Neuronal stem cell (in vitro differentiated cells): ENCODE measurements at regions not wholly inside any gene's neighbourhood (a gene's known extent, or its start where the extent isn't known, plus 50 kb on each side); places are given as distances from the start of the nearest gene placed in this dataset.

ENCODE experiments used
- DNase-seq: peaks from one replicate; pipeline ENCODE4 v3.0.0-alpha.2; 2013; ENCODE audit warnings: low spot score
- H2AFZ ChIP-seq: one replicate; pipeline ENCODE4 v1.6.1; 2013; ENCODE audit warnings: mild to moderate bottlenecking, low read length, inconsistent platforms
- H2AK5ac ChIP-seq: 2 replicates; pipeline ENCODE4 v1.6.1; 2013; ENCODE audit warnings: low read depth, mild to moderate bottlenecking, inconsistent platforms, low read length, moderate library complexity, mixed read lengths
- H2BK120ac ChIP-seq: 2 replicates; pipeline ENCODE4 v1.6.1; 2013; ENCODE audit warnings: low read depth, mild to moderate bottlenecking, inconsistent platforms, low read length, moderate library complexity, mixed read lengths
- H2BK12ac ChIP-seq: one replicate; pipeline ENCODE4 v1.6.1; 2013; ENCODE audit warnings: low read length, inconsistent platforms
- H2BK15ac ChIP-seq: 2 replicates; pipeline ENCODE4 v1.6.1; 2013; ENCODE audit warnings: mild to moderate bottlenecking, low read length, inconsistent platforms, mixed read lengths
- H2BK5ac ChIP-seq: one replicate; pipeline ENCODE4 v1.6.1; 2013; ENCODE audit warnings: inconsistent platforms, mild to moderate bottlenecking, low read length, moderate library complexity
- H3K14ac ChIP-seq: one replicate; pipeline ENCODE4 v1.6.1; 2013; ENCODE audit warnings: low read length, inconsistent platforms
- H3K18ac ChIP-seq: 2 replicates; pipeline ENCODE4 v1.6.1; 2013; ENCODE audit warnings: low read length, inconsistent platforms
- H3K23ac ChIP-seq: 2 replicates; pipeline ENCODE4 v1.6.1; 2013; ENCODE audit warnings: low read depth, mild to moderate bottlenecking, mixed read lengths, low read length, inconsistent platforms; ENCODE audit not compliant: poor library complexity
- H3K27ac ChIP-seq: replicated peaks from 3 replicates; pipeline ENCODE4 v1.5.1; 2013; ENCODE audit warnings: low read length, inconsistent platforms
- H3K27me3 ChIP-seq, 3 experiments: 2 replicates each; pipeline ENCODE4 v1.6.1; 2013; ENCODE audit warnings: low read length in 3 of 3, mild to moderate bottlenecking in 2 of 3, inconsistent platforms in 1 of 3, low read depth in 1 of 3, mixed read lengths in 1 of 3, moderate library complexity in 1 of 3; ENCODE audit not compliant: control insufficient read depth in 3 of 3, insufficient read depth in 3 of 3
- H3K36me3 ChIP-seq, 2 donors: replicated peaks in 1 of 2; 2 replicates each; pipeline ENCODE4 v1.6.1; 2013; ENCODE audit warnings: low read length in 2 of 2; ENCODE audit not compliant: control insufficient read depth in 2 of 2, insufficient read depth in 2 of 2
- H3K4ac ChIP-seq: 2 replicates; pipeline ENCODE4 v1.6.1; 2013; ENCODE audit warnings: inconsistent platforms, mild to moderate bottlenecking, low read length, moderate library complexity
- H3K4me1 ChIP-seq, 2 donors: 1 replicate in 1 of 2; 2 replicates in 1 of 2; pipeline ENCODE4 v1.6.1; 2013; ENCODE audit warnings: low read length in 2 of 2, low read depth in 1 of 2; ENCODE audit not compliant: control insufficient read depth in 2 of 2, insufficient read depth in 1 of 2
- H3K4me2 ChIP-seq: one replicate; pipeline ENCODE4 v1.6.1; 2013; ENCODE audit warnings: mild to moderate bottlenecking, low read length, inconsistent platforms; ENCODE audit not compliant: insufficient read depth, poor library complexity, severe bottlenecking
- H3K4me3 ChIP-seq, 2 donors: 2 replicates each; pipeline ENCODE4 v1.5.1; 2013; ENCODE audit warnings: low read length in 2 of 2, mild to moderate bottlenecking in 2 of 2, inconsistent platforms in 1 of 2, moderate library complexity in 1 of 2
- H3K79me1 ChIP-seq: one replicate; pipeline ENCODE4 v1.6.1; 2013; ENCODE audit warnings: low read depth, mild to moderate bottlenecking, inconsistent platforms, low read length, moderate library complexity
- H3K9ac ChIP-seq: one replicate; pipeline ENCODE4 v1.6.1; 2013; ENCODE audit warnings: mild to moderate bottlenecking, low read depth, low read length, inconsistent platforms; ENCODE audit not compliant: poor library complexity
- H3K9me3 ChIP-seq, 2 donors: replicated peaks in 1 of 2; 2 replicates each; pipeline versions ENCODE3 to v1.6.1; 2013; ENCODE audit warnings: low read length in 2 of 2, mild to moderate bottlenecking in 2 of 2, inconsistent platforms in 1 of 2, low read depth in 1 of 2, mixed read lengths in 1 of 2, moderate library complexity in 1 of 2; ENCODE audit not compliant: control insufficient read depth in 2 of 2, insufficient read depth in 1 of 2
- H4K8ac ChIP-seq: one replicate; pipeline ENCODE4 v1.6.1; 2013; ENCODE audit warnings: low read depth, mild to moderate bottlenecking, inconsistent platforms, low read length, moderate library complexity
- H4K91ac ChIP-seq: one replicate; pipeline ENCODE4 v1.6.1; 2013; ENCODE audit warnings: low read length, low read depth, mild to moderate bottlenecking, inconsistent platforms; ENCODE audit not compliant: poor library complexity
- WGBS, 2 donors: extraction: QIAGEN DNeasy Blood & Tissue Kit; methylation state at CpG; one replicate each; pipeline ENCODE4 v1.1.7; 2013; ENCODE audit warnings: missing lambda C conversion rate in 2 of 2, mixed read lengths in 1 of 2; ENCODE audit not compliant: insufficient read length in 2 of 2, insufficient replicate concordance in 1 of 2; ENCODE audit errors: extremely low coverage in 2 of 2; 5-methylcytosine and 5-hydroxymethylcytosine counted together

DNA sequence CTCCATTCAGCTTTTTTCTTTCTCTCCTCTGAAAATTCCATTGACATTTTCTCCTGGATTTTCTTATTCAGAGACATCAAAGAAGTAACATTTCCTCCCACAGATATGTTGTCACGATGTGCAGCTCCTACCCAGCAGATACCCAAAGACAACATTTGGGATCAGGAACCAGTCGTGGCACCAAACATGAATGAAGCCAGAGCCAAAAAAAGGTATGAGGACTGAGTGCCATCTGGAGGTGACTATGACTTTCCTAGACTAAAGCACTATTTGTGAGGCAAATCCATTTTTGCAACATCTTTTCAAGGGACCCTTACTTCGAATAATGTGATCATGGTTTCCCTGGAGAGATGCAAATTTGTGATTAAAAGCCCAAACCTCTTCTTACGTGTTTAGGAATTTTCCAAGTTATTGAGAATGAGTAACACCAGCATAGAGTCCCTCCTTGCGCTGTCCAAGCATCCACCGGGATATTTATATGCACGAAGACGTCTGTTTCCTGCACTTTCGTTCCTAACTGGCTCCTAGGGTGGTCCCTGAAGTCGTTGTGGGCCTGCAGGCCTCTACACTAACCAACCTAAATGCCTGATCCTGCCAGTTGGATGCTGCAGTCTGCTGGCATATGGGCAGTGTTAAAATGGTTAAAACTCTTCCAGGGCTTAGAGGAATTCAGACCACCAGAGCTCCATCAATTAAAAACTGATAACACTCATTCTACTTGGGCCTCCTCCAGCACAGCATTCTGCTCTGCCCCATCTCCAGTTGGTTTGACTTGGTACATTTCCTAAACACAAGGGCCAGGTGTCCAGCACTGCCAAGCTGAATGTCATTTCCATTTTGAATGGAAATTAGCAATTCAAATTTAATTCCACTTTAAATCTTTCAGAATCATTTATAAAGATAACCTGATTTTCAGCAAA is 256.6 kb downstream of the C6orf118 start:
- no peak overlapping the region for H3K4ac ChIP-seq
- H4K8ac ChIP-seq, result no peak overlapping the region
- WGBS, 2 donors, result no CpG with 5 or more reads among the region's 10 CpGs
- DNase-seq, result no peak
- no peak overlapping the region for H2BK5ac ChIP-seq
- H3K18ac ChIP-seq, result no peak overlapping the region
- H2BK15ac ChIP-seq, result no peak overlapping the region
- no peak overlapping the region for H3K4me2 ChIP-seq
- H3K9ac ChIP-seq, result no peak overlapping the region
- peaks cover 5 to 10% of the 10 kb centered on the region in 2 donors for H3K9me3 ChIP-seq
- H2BK120ac ChIP-seq, result no peak overlapping the region
- H2AFZ ChIP-seq, result no peak overlapping the region
- H3K4me1 ChIP-seq, result no peaks in the 10 kb centered on the region
- H3K14ac ChIP-seq, result no peak overlapping the region
- H2AK5ac ChIP-seq, result no peak overlapping the region
- no peak overlapping the region for H3K27ac ChIP-seq
- no peak overlapping the region for H4K91ac ChIP-seq
- H3K4me3 ChIP-seq, result no peak overlapping the region
- no peaks in the 10 kb centered on the region for H3K27me3 ChIP-seq
- H3K23ac ChIP-seq, result no peak overlapping the region
- H3K79me1 ChIP-seq, result no peaks in the 10 kb centered on the region
- H3K36me3 ChIP-seq, result no peaks in the 10 kb centered on the region
- H2BK12ac ChIP-seq, result no peak overlapping the region

DNA sequence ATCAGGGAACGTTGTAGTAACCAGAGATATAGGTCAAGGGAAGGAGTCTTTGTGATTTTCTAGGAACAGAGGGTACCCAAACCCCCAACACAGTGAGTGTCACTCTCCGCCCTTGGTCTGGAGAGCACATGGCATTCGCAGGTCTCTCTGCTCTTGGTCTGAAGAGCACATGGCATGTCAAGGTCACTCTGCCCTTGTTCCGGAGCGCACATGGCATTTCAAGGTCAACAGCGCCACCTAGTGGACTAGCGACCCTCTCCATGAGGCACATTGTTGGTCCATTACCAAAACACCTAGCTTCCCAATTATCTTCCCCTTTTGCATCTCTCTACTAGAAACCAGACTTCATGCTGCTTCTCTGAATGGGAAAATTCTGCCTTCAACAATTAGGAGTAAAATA is 260.0 kb downstream of the C6orf118 start:
- Histone ChIP-seq H3K18ac (no peak overlapping the region), H2BK15ac (no peak overlapping the region), H3K9ac (no peak overlapping the region), H3K9me3 (peaks cover 5 to 16% of the 10 kb centered on the region in 2 donors), H3K4me3 (no peak overlapping the region), H3K36me3 (no peaks in the 10 kb centered on the region), H2BK5ac (no peak overlapping the region), H3K4me1 (no peaks in the 10 kb centered on the region), H2BK120ac (no peak overlapping the region), H2AFZ (no peak overlapping the region), H3K79me1 (no peaks in the 10 kb centered on the region), H3K27ac (no peak overlapping the region), H4K8ac (no peak overlapping the region), H3K4me2 (no peak overlapping the region), H3K23ac (no peak overlapping the region), H3K14ac (no peak overlapping the region), H3K27me3 (no peaks in the 10 kb centered on the region), H2BK12ac (no peak overlapping the region), H3K4ac (no peak overlapping the region), H2AK5ac (no peak overlapping the region), H4K91ac (no peak overlapping the region)
- DNase-seq, result peak; percentile 5
- no CpG with 5 or more reads among the region's 7 CpGs for WGBS, 2 donors

DNA sequence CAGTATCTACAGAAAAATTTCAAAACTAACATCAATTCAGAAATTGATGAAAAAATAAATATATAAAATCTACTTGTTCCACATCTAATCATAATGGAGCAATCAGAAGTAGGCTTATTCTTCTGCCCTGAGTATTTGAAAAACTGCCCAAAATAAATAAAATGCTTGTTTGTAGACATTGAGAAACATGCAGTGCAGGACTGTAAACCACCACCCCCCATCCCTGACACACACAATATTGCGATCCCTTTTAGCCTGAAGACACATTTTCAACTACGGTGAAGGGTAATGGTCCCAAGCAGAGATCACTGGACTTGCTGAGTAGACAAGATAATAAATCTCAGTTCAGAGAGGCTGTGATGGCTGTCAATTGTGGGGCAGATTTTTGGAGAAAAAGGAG is 261.5 kb downstream of the C6orf118 start:
- Histone ChIP-seq H3K9me3 (peaks cover 5 to 16% of the 10 kb centered on the region in 2 donors), H2BK120ac (no peak overlapping the region), H2BK12ac (no peak overlapping the region), H3K27ac (no peak overlapping the region), H3K4me1 (no peaks in the 10 kb centered on the region), H4K91ac (no peak overlapping the region), H2BK5ac (no peak overlapping the region), H2BK15ac (no peak overlapping the region), H4K8ac (no peak overlapping the region), H3K36me3 (no peaks in the 10 kb centered on the region), H3K23ac (no peak overlapping the region), H3K4me2 (no peak overlapping the region), H3K18ac (no peak overlapping the region), H3K14ac (no peak overlapping the region), H3K27me3 (no peaks in the 10 kb centered on the region), H3K9ac (no peak overlapping the region), H3K4ac (no peak overlapping the region), H2AK5ac (no peak overlapping the region), H2AFZ (no peak overlapping the region), H3K79me1 (no peaks in the 10 kb centered on the region), H3K4me3 (no peak overlapping the region)
- DNase-seq, result no peak
- WGBS, 2 donors, result no CpG with 5 or more reads among the region's 2 CpGs

DNA sequence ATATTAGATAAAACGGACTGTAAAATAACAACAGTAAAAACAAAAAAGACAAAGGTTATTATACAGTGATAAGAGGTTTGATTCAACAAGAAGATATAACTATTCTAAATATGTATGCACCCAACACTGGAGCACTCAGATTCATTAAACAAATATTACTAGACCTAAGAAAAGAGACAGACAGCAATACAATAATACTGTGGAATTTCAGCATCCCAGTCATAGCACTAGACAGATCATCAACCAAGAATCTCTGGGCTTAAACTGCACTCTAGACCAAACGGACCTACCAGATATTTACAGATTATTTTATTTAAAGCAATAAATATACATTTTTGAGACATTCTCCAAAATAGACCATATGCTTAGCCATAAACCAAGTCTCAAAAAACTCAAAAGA is 263.8 kb downstream of the C6orf118 start:
- Histone ChIP-seq H3K4ac (no peak overlapping the region), H3K36me3 (no peaks in the 10 kb centered on the region), H3K9me3 (peaks cover 5 to 15% of the 10 kb centered on the region in 2 donors), H3K9ac (no peak overlapping the region), H3K4me3 (no peak overlapping the region), H2AFZ (no peak overlapping the region), H2BK12ac (no peak overlapping the region), H3K14ac (no peak overlapping the region), H4K91ac (no peak overlapping the region), H3K27ac (no peak overlapping the region), H2BK5ac (no peak overlapping the region), H3K79me1 (no peaks in the 10 kb centered on the region), H3K4me1 (no peaks in the 10 kb centered on the region), H2AK5ac (no peak overlapping the region), H4K8ac (no peak overlapping the region), H2BK120ac (no peak overlapping the region), H2BK15ac (no peak overlapping the region), H3K23ac (no peak overlapping the region), H3K27me3 (no peaks in the 10 kb centered on the region), H3K4me2 (no peak overlapping the region), H3K18ac (no peak overlapping the region)
- no CpG with 5 or more reads among the region's 2 CpGs for WGBS, 2 donors
- DNase-seq, result no peak
